Stimulated activated CD8-positive, alpha-beta memory T cell treated with anti-CD3 and anti-CD28 coated beads, Interleukin-12 subunit alpha, Interleukin-12 subunit beta, amount 100 ng/mL, for 1 hour (primary cell): ENCODE measurements at regions not wholly inside any gene's neighbourhood (a gene's known extent, or its start where the extent isn't known, plus 50 kb on each side); places are given as distances from the start of the nearest gene placed in this dataset.
"Not testable (repeated sequence)": the region's sequence is repeated elsewhere in the genome, so short reads cannot be mapped to it uniquely, and the experiment has no call there.

Experiments used
- DNase-seq: peaks from one replicate; pipeline ENCODE4 v3.0.0-alpha.2; 2020; ENCODE audit warnings: low read depth

- DNase-seq: no peak
These were observed 1381.5 kb downstream of the SLITRK5 start for GRCh38 chr13:89052699-89053098.

GRCh38 chr13:89053418-89053817 lies 1382.2 kb downstream of the SLITRK5 start:
- DNase-seq: no peak

GRCh38 chr13:89057274-89057673 lies 1386.1 kb downstream of the SLITRK5 start:
- DNase-seq: no peak

- no peak for DNase-seq
These were observed 1386.7 kb downstream of the SLITRK5 start for GRCh38 chr13:89057862-89058261.

DNA sequence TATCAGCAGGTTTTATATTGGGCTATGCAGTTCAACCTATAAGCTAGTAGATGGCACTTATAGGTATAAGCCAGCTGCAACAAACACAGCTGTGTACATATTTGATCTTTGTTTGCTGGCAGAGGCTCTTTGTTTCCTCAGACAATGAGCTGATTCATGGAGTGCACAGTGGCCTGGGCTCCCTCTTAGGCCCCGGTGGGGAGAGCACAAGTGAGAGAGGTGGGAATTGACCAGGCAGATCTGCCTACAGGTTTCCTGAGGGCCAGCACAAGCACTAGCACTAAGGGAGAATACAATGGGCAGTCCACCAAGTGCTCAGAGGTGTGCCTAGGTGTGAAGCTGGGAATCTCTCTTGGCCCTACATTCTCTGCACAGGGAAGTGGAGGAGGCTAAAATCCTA lies 1390.7 kb downstream of the SLITRK5 start:
- no peak for DNase-seq

- peak; percentile 14 for DNase-seq
These were observed 1395.8 kb downstream of the SLITRK5 start for GRCh38 chr13:89066868-89067466.

GRCh38 chr13:89072979-89073378 lies 1401.8 kb downstream of the SLITRK5 start:
- no peak for DNase-seq

GRCh38 chr13:89076622-89077021 lies 1405.5 kb downstream of the SLITRK5 start:
- DNase-seq: no peak

- no peak for DNase-seq
These were observed 1411.5 kb downstream of the SLITRK5 start for GRCh38 chr13:89082623-89083022.

- DNase-seq: not testable (repeated sequence)
These were observed 1416.9 kb downstream of the SLITRK5 start for GRCh38 chr13:89088107-89088506.

DNA sequence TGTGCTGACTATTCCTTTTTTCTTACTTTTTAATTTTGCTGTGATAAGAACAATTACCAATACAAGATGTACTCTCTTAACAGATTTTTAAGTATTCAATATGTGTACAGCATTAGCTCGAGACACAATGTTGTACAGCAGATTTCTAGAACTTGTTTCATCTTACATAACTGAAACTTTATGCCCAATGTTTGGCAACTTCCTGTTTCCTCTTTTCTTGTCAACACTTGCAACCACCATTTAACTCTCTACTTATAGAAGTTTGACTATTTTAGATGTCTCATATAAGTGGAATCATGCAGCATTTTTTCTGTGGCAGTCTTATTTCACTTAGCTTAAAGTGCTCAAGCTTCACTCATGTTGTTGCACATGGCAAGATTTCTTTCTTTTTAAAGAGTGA lies 1426.8 kb downstream of the SLITRK5 start:
- DNase-seq: no peak

- DNase-seq: no peak
These were observed 1442.6 kb downstream of the SLITRK5 start for GRCh38 chr13:89113744-89114143.

DNA sequence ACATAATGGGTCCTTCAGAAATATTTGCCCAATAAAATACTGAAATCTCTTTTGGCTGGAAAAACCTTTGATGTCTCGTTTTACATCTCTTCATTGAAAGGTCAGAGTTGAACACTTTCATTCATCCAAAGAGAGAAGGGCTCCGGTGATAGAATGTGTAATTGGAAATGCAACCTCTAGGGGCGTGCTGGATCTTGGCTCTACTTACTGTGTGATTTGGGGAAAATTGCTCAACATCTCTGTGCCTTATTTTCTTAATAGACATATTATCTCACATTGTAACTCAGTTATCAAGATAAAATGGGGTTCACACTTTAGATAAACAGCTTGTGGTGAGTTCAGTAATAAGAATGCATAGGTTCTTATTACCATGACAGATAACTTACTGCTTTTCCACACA lies 1444.1 kb downstream of the SLITRK5 start:
- no peak for DNase-seq

- no peak for DNase-seq
These were observed 1465.5 kb downstream of the SLITRK5 start for GRCh38 chr13:89136678-89137077.

DNA sequence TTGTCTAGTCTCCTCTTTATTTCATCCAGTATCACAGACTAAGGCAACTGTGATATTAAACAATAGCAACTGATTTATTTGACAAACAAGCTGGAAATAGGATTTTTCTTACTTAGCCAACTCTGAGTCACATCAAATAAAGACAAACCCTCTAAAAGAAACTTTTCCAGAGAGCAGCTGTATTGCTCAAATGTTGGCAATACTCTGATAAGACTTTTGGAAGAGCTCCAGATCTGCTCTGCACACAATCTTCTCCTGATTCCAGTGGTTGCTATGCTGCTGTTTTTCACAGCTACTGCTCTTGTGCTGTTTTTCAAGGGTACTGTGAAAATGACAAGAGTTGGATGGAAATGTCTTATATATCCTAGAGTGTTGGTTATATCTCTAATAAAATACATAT lies 1479.2 kb downstream of the SLITRK5 start:
- no peak for DNase-seq

- DNase-seq: no peak
These were observed 1482.8 kb downstream of the SLITRK5 start for GRCh38 chr13:89153941-89154340.

DNA sequence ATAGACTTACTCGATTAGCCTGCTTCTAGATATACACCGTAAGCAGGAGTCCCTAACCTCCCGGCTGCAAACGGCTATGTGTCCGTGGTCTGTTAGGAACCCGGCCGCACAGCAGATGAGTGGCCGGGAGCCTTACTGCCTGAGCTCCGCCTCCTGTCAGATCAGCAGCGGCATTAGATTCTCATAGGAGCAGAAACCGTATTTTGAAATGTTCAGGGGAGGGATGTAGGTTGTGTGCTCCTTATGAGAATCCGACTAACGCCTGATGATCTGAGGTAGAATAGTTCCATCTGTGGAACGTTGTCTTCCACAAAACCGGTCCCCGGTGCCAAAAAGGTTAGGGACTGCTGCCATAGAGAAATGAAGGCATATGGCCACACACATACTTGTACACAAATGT lies 1491.9 kb downstream of the SLITRK5 start:
- DNase-seq: no peak

DNA sequence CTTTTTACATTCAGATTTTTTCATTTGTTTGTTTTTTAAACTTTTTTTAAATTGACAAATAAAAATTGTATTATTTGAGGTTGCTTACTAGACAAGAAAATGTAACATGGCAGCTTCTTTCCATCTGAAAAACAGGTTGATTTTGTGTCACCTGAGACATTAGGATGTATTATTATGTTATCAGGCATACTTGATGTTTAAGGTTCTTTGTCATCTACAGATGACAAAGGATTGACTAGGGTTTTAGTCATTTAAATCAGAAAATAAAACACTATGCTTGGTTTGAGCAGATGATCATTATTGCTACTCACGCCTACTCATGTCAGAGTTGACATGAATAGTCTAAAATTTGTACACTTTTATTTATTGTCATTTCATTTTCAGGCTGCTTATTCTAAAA lies 1494.5 kb downstream of the SLITRK5 start:
- DNase-seq: no peak

DNA sequence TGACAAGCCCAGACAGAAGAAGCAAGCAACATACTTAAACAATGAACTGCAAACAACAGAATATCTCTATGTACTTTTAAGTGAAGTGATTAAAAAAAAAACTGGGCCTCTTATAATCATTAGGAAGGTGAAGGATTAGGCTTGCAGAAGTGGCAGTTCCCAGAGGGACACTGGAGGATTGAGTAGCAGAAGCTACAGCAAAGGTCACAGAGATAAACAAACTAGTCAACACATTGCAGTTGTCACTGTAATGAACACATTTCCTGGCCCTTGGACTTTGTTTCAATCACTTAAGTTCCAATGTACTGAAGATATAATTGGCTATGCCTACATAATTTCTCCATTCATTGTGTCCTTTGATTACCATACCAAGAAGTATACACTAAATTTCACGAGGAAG lies 1498.8 kb downstream of the SLITRK5 start:
- DNase-seq: no peak

- DNase-seq: no peak
These were observed 1509.9 kb downstream of the SLITRK5 start for GRCh38 chr13:89181041-89181440.

- DNase-seq: no peak
These were observed 1528.0 kb downstream of the SLITRK5 start for GRCh38 chr13:89199138-89199537.

- no peak for DNase-seq
These were observed 1533.3 kb downstream of the SLITRK5 start for GRCh38 chr13:89204435-89204834.

DNA sequence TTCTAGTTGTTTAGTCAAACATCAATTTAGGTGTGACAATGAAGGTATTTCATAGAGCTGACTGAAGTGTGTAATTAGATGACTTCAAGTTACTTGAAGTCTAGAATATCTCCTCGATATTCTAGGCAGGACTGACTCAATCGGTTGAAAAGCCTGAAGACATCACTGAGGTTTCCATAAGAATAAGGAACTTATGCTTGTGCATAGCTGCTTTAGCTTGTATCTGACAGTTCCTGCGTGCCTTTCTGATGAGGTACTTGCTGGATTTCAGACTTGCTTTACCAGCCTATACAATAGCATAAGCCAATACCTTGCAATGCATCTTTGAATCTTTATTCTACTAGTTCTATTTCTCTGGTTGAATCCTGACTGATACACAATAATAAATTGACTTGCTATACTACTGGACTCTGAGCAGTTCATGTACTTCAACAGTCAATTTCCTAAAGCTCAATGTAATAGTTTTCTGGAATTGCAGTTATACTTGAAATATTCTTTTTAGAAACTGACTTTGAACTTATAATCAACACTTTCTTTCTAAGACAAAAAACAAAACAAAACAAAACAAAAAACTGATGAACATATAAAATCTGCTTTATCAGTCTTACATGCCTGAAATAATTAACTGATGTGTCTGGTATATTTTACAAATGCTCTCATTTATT lies 1534.8 kb downstream of the SLITRK5 start:
- no peak for DNase-seq

DNA sequence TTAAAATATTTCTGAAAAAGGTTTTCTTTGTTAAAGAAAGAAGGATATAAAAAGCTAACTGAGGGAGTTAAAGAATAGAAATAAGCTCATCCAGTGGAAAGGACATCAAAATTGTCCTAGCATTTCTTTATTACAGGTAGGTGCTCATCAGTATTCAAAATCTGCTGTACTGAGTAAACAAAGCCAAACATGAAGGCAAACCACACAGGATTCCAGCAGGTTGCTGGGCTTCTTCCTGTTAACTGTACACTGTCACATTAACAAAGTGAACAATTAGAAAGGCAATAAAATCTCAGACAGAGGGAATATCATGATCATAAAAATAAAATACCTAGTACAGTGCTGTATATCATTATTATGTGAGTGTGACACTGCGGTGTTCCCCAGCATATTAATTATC lies 1541.0 kb downstream of the SLITRK5 start:
- DNase-seq: no peak
